ENCODE measurements at regions not wholly inside any gene's neighbourhood (a gene's known extent, or its start where the extent isn't known, plus 50 kb on each side); places are given as distances from the start of the nearest gene placed in this dataset.
"Not testable (repeated sequence)": the region's sequence is repeated elsewhere in the genome, so short reads cannot be mapped to it uniquely, and the experiment has no call there.

- no peak for TF ChIP-seq CTCF (IDR thresholded peaks at IDR 0.05; ENCODE audit: insufficient read depth, low read depth, low read length, missing control alignments)
- H3K4me3 ChIP-seq (ENCODE audit: low read depth, low read length), result no peak overlapping the region
- DNase-seq (ENCODE audit: low read depth), result no peak
Measured at GRCh38 chr2:35114765-35115164, 1240.8 kb upstream of the CRIM1 start.

DNA sequence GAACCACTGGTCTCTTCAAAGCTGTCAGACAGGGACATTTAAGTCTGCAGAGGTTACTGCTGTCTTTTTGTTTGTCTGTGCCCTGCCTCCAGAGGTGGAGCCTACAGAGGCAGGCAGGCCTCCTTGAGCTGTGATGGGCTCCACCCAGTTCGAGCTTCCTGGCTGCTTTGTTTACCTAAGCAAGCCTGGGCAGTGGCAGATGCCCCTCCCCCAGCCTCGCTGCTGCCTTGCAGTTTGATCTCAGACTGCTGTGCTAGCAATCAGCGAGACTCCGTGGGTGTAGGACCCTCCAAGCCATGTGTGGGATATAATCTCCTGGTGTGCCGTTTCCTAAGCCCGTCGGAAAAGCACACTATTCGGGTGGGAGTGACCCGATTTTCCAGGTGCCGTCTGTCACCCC is 1243.2 kb upstream of the CRIM1 start:
- DNase-seq (ENCODE audit: low read depth); H3K4me3 ChIP-seq (ENCODE audit: low read depth, low read length): not testable (repeated sequence)

DNA sequence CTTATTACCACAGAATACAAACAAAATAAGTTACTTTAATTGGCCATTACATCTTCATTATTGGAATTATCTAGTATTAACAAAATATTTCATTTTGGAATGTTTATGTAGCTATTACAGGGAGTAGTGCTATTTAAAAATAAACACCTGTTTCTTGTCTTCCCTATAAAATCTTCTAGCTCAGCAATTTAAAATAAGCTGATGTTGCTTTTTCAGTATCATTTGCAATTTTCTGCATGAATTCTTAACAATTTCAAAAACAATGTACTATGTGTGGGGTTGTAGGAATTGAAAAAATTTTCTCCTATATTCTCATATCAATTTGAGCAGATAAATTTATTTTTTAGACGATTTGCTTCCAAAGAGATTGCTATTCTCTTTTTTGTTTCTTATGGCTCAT is 1251.3 kb upstream of the CRIM1 start:
- TF ChIP-seq CTCF (IDR thresholded peaks at IDR 0.05; ENCODE audit: insufficient read depth, low read depth, low read length, missing control alignments), result no peak
- H3K4me3 ChIP-seq (ENCODE audit: low read depth, low read length), result no peak overlapping the region
- DNase-seq (ENCODE audit: low read depth), result no peak

DNA sequence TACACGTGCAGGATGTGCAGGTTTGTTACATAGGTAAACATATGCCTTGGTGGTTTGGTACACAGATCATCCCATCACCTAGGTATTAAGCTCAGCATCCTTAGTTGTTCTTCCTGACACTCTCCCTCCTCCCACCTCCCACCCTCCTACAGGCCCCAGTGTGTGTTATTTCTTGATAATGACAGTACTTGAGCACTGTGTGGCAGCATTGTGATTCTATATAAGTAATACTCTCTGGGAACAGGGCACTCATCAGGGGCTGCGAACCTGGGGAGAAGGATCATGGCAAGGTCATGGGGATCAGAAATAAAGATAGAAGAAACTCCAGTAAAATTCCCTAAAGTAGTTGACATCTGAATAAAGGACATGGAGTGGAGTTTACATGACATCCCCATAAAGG is 1256.2 kb upstream of the CRIM1 start:
- H3K4me3 ChIP-seq (ENCODE audit: low read depth, low read length), result no peak overlapping the region

DNA sequence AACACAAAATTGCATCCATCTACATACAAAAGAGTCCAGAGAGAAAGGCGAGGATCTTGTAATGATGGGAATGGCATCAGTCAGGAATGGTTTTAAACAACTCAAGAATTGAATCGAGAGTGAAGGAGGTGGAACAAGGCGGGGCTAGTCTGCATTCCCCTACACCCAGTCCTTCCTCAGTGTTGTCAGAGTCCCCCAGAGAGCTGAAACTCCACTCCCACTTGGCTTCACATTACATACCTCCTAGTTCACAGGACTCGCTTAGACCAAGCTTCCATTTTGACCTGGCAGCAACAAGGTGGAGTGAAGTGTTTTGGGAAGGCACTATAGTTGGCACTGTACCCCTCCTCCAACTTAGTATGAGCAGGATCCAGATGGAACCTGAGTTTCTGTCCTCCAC is 1273.5 kb upstream of the CRIM1 start:
- TF ChIP-seq CTCF (IDR thresholded peaks at IDR 0.05; ENCODE audit: insufficient read depth, low read depth, low read length, missing control alignments), result no peak
- no peak overlapping the region for H3K4me3 ChIP-seq (ENCODE audit: low read depth, low read length)
- no peak for DNase-seq (ENCODE audit: low read depth)

More for the DNA sequence above, 1256.2 kb upstream of the CRIM1 start:
- DNase-seq (ENCODE audit: low read depth), result no peak
- TF ChIP-seq CTCF (IDR thresholded peaks at IDR 0.05; ENCODE audit: insufficient read depth, low read depth, low read length, missing control alignments), result no peak

- no peak for TF ChIP-seq CTCF (IDR thresholded peaks at IDR 0.05; ENCODE audit: insufficient read depth, low read depth, low read length, missing control alignments)
- H3K4me3 ChIP-seq (ENCODE audit: low read depth, low read length), result no peak overlapping the region
- no peak for DNase-seq (ENCODE audit: low read depth)
Measured at GRCh38 chr2:35081622-35082015, 1274.0 kb upstream of the CRIM1 start.

DNA sequence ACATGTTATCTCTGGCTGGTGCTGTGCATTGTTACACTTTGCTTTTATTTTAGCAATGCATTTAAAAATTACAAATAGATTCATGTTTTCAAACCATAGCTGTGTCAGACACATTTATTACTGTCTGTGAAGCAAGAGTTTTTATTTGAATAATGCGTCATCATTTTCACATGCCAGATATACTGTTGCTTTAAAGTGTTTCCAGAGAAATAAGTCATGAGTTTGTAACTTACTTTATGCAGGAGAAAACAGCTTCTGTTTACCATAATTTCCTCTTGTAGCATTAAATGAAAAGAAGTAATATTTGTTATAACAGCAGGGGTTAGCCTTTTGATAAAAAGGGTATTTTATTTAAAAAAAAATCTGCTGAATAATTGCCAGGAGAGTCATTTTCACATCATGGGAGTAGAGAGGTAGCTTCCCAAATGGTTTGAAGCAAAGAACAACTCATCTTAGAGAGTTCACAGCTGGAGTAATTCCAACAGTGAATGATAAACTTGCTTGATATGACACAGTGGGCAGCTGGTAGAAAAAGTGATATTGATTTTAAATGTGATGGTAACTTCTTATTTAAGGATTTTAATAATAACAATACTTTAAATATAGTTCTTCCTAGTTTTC is 1274.5 kb upstream of the CRIM1 start:
- no peak for DNase-seq (ENCODE audit: low read depth)
- no peak for TF ChIP-seq CTCF (IDR thresholded peaks at IDR 0.05; ENCODE audit: insufficient read depth, low read depth, low read length, missing control alignments)
- no peak overlapping the region for H3K4me3 ChIP-seq (ENCODE audit: low read depth, low read length)

Measured in GM12865 (cell line).